ENCODE measurements at regions not wholly inside any gene's neighbourhood (a gene's known extent, or its start where the extent isn't known, plus 50 kb on each side); places are given as distances from the start of the nearest gene placed in this dataset.

DNA sequence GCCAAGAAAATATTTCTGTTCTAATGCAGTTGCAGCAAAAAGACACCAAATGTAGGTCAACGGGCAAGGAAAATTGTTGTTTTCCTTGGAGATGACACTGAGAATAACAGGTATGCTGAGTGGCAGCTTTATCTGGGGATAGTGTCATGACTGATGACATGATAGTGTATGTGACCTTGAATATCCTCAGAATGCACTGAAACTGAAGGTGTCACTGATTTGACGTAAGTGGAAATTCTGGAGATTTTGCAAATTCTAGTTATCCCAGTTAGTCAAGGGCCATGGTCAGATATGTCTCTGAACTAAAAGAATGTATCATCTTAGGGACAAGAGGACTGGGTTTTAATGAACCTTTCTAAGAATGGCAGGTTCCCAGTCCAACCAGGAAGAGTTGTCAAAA is 138.0 kb upstream of the C9orf72 start:
- no peak overlapping the region for H2AFZ ChIP-seq
- TF ChIP-seq CTCF (conservative IDR thresholded peaks at IDR 0.05) (no peak), EZH2 (IDR thresholded peaks at IDR 0.05; ENCODE audit: low read depth) (no peak)
- ChIA-PET POLR2A (ENCODE audit: unreplicated experiment) (no interaction called here), CTCF (no interaction called here)
- no peaks in the 10 kb centered on the region for H3K36me3 ChIP-seq (ENCODE audit: low read depth)
- no peak overlapping the region for H3K4me3 ChIP-seq
- no peaks in the 10 kb centered on the region for H3K79me2 ChIP-seq (ENCODE audit: low read depth)
- no peak overlapping the region for H3K4me2 ChIP-seq
- no peaks in the 10 kb centered on the region for H3F3A ChIP-seq (ENCODE audit: insufficient read depth, low read depth)
- H3K27me3 ChIP-seq (ENCODE audit: insufficient read depth, low read depth), result no peaks in the 10 kb centered on the region
- no peaks in the 10 kb centered on the region for H3K9me2 ChIP-seq (ENCODE audit: insufficient read depth)
- no peaks in the 10 kb centered on the region for H3K9me3 ChIP-seq (ENCODE audit: insufficient read depth, low read depth)
- H4K20me1 ChIP-seq (ENCODE audit: insufficient read depth), result no peaks in the 10 kb centered on the region
- no TSS peak for BruUV-seq (replicated peaks)
- intact Hi-C loops (cut with micrococcal nuclease; ENCODE audit: unreplicated experiment), result no loop called here
- no peaks in the 10 kb centered on the region for H3K4me1 ChIP-seq (replicated peaks; ENCODE audit: insufficient read depth)
- H3K27ac ChIP-seq, result no peak overlapping the region
- no peak for DNase-seq

DNA sequence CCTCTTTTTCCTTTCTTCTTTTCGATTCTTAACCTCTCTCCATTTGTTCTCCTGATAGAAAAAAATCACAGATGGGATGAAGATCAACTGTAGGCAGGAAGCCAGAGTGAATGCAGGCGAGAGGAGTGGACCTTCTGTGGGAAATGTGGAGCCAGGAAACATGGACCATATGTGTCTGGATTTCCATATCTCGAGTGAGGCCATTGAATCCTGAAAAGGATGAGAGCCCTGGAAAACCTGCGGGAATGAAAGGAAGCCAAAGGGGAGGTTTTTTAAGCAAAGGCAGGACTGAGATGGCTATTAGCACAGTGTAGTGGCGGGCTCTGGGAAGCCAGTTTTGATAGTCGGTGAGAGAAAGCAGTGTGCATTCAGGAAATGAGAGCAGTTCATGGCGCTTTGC is 139.5 kb upstream of the C9orf72 start:
- H3K4me1 ChIP-seq (replicated peaks; ENCODE audit: insufficient read depth), result no peaks in the 10 kb centered on the region
- TF ChIP-seq EZH2 (IDR thresholded peaks at IDR 0.05; ENCODE audit: low read depth) (no peak), CTCF (conservative IDR thresholded peaks at IDR 0.05) (no peak)
- no peak overlapping the region for H3K27ac ChIP-seq
- H3K27me3 ChIP-seq (ENCODE audit: insufficient read depth, low read depth), result no peaks in the 10 kb centered on the region
- no peaks in the 10 kb centered on the region for H3K9me3 ChIP-seq (ENCODE audit: insufficient read depth, low read depth)
- H3K9me2 ChIP-seq (ENCODE audit: insufficient read depth), result no peaks in the 10 kb centered on the region
- H4K20me1 ChIP-seq (ENCODE audit: insufficient read depth), result no peaks in the 10 kb centered on the region
- H3K4me2 ChIP-seq, result no peak overlapping the region
- CTCF ChIA-PET, result no interaction called here
- no peak overlapping the region for H3K4me3 ChIP-seq
- H3K79me2 ChIP-seq (ENCODE audit: low read depth), result no peaks in the 10 kb centered on the region
- POLR2A ChIA-PET (ENCODE audit: unreplicated experiment), result no interaction called here
- DNase-seq, result no peak
- H3F3A ChIP-seq (ENCODE audit: insufficient read depth, low read depth), result no peaks in the 10 kb centered on the region
- H3K36me3 ChIP-seq (ENCODE audit: low read depth), result no peaks in the 10 kb centered on the region
- no TSS peak for BruUV-seq (replicated peaks)
- H2AFZ ChIP-seq, result no peak overlapping the region
- intact Hi-C loops (cut with micrococcal nuclease; ENCODE audit: unreplicated experiment), result no loop called here

DNA sequence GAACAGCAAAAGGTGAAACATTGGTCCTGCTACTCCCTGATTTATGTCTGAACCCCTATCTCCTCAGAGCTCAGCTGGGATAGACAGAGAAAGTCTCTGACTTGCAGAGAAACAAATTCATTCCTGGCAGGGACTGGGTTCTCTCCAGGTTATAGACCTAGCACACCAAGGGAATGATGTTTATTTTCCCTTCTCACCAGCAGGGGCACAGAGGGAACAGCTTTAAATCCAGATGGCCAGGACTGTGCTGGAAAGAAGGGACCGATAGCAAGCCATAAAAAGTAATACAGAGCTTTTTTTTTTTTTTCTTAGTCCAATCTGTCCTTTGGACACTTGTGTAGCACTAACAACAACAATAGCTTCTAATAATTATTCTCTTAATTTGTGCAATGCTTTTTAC is 141.1 kb upstream of the C9orf72 start:
- no TSS peak for BruUV-seq (replicated peaks)
- no peaks in the 10 kb centered on the region for H3K9me2 ChIP-seq (ENCODE audit: insufficient read depth)
- no peaks in the 10 kb centered on the region for H3K9me3 ChIP-seq (ENCODE audit: insufficient read depth, low read depth)

More for the DNA sequence above, 141.1 kb upstream of the C9orf72 start:
- intact Hi-C loops (cut with micrococcal nuclease; ENCODE audit: unreplicated experiment), result no loop called here
- Histone ChIP-seq H3K4me2 (no peak overlapping the region), H3K4me3 (no peak overlapping the region), H3K27ac (no peak overlapping the region), H2AFZ (no peak overlapping the region), H3K79me2 (ENCODE audit: low read depth) (no peaks in the 10 kb centered on the region), H3K27me3 (ENCODE audit: insufficient read depth, low read depth) (no peaks in the 10 kb centered on the region), H3K4me1 (replicated peaks; ENCODE audit: insufficient read depth) (no peaks in the 10 kb centered on the region), H4K20me1 (ENCODE audit: insufficient read depth) (no peaks in the 10 kb centered on the region), H3F3A (ENCODE audit: insufficient read depth, low read depth) (no peaks in the 10 kb centered on the region), H3K36me3 (ENCODE audit: low read depth) (no peaks in the 10 kb centered on the region)
- DNase-seq, result no peak
- TF ChIP-seq EZH2 (IDR thresholded peaks at IDR 0.05; ENCODE audit: low read depth), result no peak
- no peak for TF ChIP-seq CTCF (conservative IDR thresholded peaks at IDR 0.05)
- CTCF ChIA-PET, result interaction anchor here (0.6 kb wide), 1 partner anchor 172 kb away, joined by 3 read pairs; no protein-coding TSS in a partner anchor
- POLR2A ChIA-PET (ENCODE audit: unreplicated experiment), result no interaction called here

Data from PC-9 (cell line).